Mesenchymal stem cell (in vitro differentiated cells and primary cell): ENCODE measurements at regions not wholly inside any gene's neighbourhood (a gene's known extent, or its start where the extent isn't known, plus 50 kb on each side); places are given as distances from the start of the nearest gene placed in this dataset.

Experiments
- DNase-seq: peaks from one replicate; pipeline ENCODE4 v3.0.0-alpha.2; 2013
- H2AFZ ChIP-seq: one replicate; pipeline ENCODE4 v1.6.1; 2013; ENCODE audit warnings: low read depth, mild to moderate bottlenecking, control low read depth, inconsistent platforms, low read length, moderate library complexity
- H2AK5ac ChIP-seq: 2 replicates; pipeline ENCODE4 v1.6.1; 2013; ENCODE audit warnings: low read length, moderate library complexity, mild to moderate bottlenecking, inconsistent platforms; ENCODE audit not compliant: severe bottlenecking
- H2BK120ac ChIP-seq: one replicate; pipeline ENCODE4 v1.6.1; 2013; ENCODE audit warnings: low read depth, mild to moderate bottlenecking, inconsistent platforms, low read length, moderate library complexity
- H2BK12ac ChIP-seq, 2 experiments: one replicate each; pipeline ENCODE4 v1.6.1; 2013; ENCODE audit warnings: inconsistent platforms in 2 of 2, low read length in 2 of 2, mild to moderate bottlenecking in 2 of 2, moderate library complexity in 2 of 2, control low read depth in 1 of 2
- H2BK15ac ChIP-seq: one replicate; pipeline ENCODE4 v1.6.1; 2013; ENCODE audit warnings: mild to moderate bottlenecking, low read depth, inconsistent platforms; ENCODE audit not compliant: poor library complexity, severe bottlenecking
- H2BK5ac ChIP-seq: 2 replicates; pipeline ENCODE4 v1.6.1; 2013; ENCODE audit warnings: low read depth, mild to moderate bottlenecking, low read length, control low read depth, inconsistent platforms; ENCODE audit not compliant: poor library complexity, severe bottlenecking
- H3K14ac ChIP-seq, 2 experiments: one replicate each; pipeline ENCODE4 v1.6.1; 2013; ENCODE audit warnings: inconsistent platforms in 2 of 2, low read length in 2 of 2, control low read depth in 1 of 2, mild to moderate bottlenecking in 1 of 2, moderate library complexity in 1 of 2
- H3K18ac ChIP-seq, 2 experiments: one replicate each; pipeline ENCODE4 v1.6.1; 2013; ENCODE audit warnings: inconsistent platforms in 2 of 2, low read length in 2 of 2, control low read depth in 1 of 2, low read depth in 1 of 2, mild to moderate bottlenecking in 1 of 2
- H3K23ac ChIP-seq, 2 experiments: one replicate each; pipeline ENCODE4 v1.6.1; 2013; ENCODE audit warnings: inconsistent platforms in 2 of 2, low read length in 2 of 2, mild to moderate bottlenecking in 2 of 2, moderate library complexity in 2 of 2, control low read depth in 1 of 2
- H3K27ac ChIP-seq: 2 replicates; pipeline ENCODE4 v1.5.1; 2013; ENCODE audit warnings: mild to moderate bottlenecking, moderate library complexity, low read length, control low read depth, inconsistent platforms; ENCODE audit not compliant: poor library complexity, severe bottlenecking
- H3K27me3 ChIP-seq, 2 experiments: 2 replicates each; pipeline versions ENCODE4 v1.6.1 to v1.7.0; 2013; ENCODE audit warnings: low read length in 2 of 2, mild to moderate bottlenecking in 2 of 2, moderate library complexity in 2 of 2, control low read depth in 1 of 2, inconsistent platforms in 1 of 2; ENCODE audit not compliant: control insufficient read depth in 1 of 2, insufficient read depth in 1 of 2
- H3K36me3 ChIP-seq, 2 experiments: 2 replicates each; pipeline versions ENCODE4 v1.6.1 to v1.7.0; 2013; ENCODE audit warnings: low read length in 2 of 2, control low read depth in 1 of 2, inconsistent platforms in 1 of 2, low read depth in 1 of 2, mild to moderate bottlenecking in 1 of 2; ENCODE audit not compliant: insufficient read depth in 2 of 2, control insufficient read depth in 1 of 2
- H3K4ac ChIP-seq, 2 experiments: one replicate each; pipeline ENCODE4 v1.6.1; 2013; ENCODE audit warnings: inconsistent platforms in 2 of 2, low read length in 2 of 2, mild to moderate bottlenecking in 2 of 2, moderate library complexity in 2 of 2, control low read depth in 1 of 2, low read depth in 1 of 2
- H3K4me1 ChIP-seq: 2 replicates; pipeline ENCODE4 v1.6.1; 2013; ENCODE audit warnings: low read depth, low read length, control low read depth; ENCODE audit not compliant: control insufficient read depth, insufficient read depth
- H3K4me2 ChIP-seq: 2 replicates; pipeline ENCODE4 v1.6.1; 2013; ENCODE audit warnings: low read length, mild to moderate bottlenecking, inconsistent platforms; ENCODE audit not compliant: poor library complexity, severe bottlenecking
- H3K4me3 ChIP-seq, 2 experiments: 2 replicates each; pipeline versions ENCODE4 v1.5.1 to v1.7.0; 2013; ENCODE audit warnings: low read length in 2 of 2, mild to moderate bottlenecking in 2 of 2, control low read depth in 1 of 2, low read depth in 1 of 2; ENCODE audit not compliant: insufficient read depth in 1 of 2
- H3K79me1 ChIP-seq: replicated peaks from 2 replicates; pipeline ENCODE4 v1.6.1; 2013; ENCODE audit warnings: mild to moderate bottlenecking, control low read depth, low read length, inconsistent platforms; ENCODE audit not compliant: poor library complexity, severe bottlenecking
- H3K9ac ChIP-seq: 2 replicates; pipeline ENCODE4 v1.7.0; 2013; ENCODE audit warnings: mild to moderate bottlenecking, low read length, moderate library complexity
- H3K9me3 ChIP-seq: 2 replicates; pipeline ENCODE4 v1.7.0; 2013; ENCODE audit warnings: mild to moderate bottlenecking, low read length; ENCODE audit not compliant: control insufficient read depth
- H4K8ac ChIP-seq: one replicate; pipeline ENCODE4 v1.6.1; 2013; ENCODE audit warnings: inconsistent platforms, mild to moderate bottlenecking, low read length, moderate library complexity
- H4K91ac ChIP-seq: one replicate; pipeline ENCODE4 v1.6.1; 2013; ENCODE audit warnings: mild to moderate bottlenecking, low read length, inconsistent platforms
- WGBS: methylation state at CpG from one replicate; pipeline ENCODE4 v1.1.7; 2013; ENCODE audit warnings: mixed read lengths; 5-methylcytosine and 5-hydroxymethylcytosine counted together

DNA sequence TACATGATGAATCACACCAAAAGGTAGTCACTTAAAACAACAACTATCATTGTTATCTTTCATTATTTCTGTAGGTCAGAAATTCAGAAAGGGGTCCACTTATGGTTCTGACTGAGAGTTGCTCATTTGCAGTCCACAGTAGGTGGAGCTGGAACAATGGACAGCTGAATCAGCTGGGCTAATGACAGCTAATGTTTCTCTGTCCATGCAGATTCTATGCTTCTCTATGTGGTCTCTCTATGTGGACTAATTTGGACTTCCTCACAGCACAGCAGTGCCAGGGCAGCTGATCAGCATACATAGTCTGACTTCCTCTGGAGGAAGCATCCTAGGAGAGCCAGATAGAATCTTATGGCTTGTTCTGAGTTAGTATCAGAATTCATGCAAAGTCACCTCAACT is 131.7 kb upstream of the INTU start:
- Histone ChIP-seq H3K18ac (no peak overlapping the region), H3K4ac (peak overlapping the region in 1 of 2 experiments; percentile 26), H3K27ac (no peak overlapping the region), H3K9ac (peak overlapping the region; percentile 42), H2AFZ (peak overlapping the region; percentile 51), H2BK5ac (no peak overlapping the region), H2BK12ac (no peak overlapping the region), H3K9me3 (no peaks in the 10 kb centered on the region), H4K8ac (no peak overlapping the region), H2AK5ac (no peak overlapping the region), H3K36me3 (no peaks in the 10 kb centered on the region), H3K14ac (no peak overlapping the region), H3K4me1 (peaks cover 2% of the 10 kb centered on the region), H2BK120ac (no peak overlapping the region), H3K4me3 (peak overlapping the region in 1 of 2 experiments; percentile 42), H3K79me1 (no peaks in the 10 kb centered on the region), H4K91ac (no peak overlapping the region), H3K27me3 (no peaks in the 10 kb centered on the region), H2BK15ac (no peak overlapping the region), H3K4me2 (no peak overlapping the region), H3K23ac (no peak overlapping the region)
- no peak for DNase-seq

DNA sequence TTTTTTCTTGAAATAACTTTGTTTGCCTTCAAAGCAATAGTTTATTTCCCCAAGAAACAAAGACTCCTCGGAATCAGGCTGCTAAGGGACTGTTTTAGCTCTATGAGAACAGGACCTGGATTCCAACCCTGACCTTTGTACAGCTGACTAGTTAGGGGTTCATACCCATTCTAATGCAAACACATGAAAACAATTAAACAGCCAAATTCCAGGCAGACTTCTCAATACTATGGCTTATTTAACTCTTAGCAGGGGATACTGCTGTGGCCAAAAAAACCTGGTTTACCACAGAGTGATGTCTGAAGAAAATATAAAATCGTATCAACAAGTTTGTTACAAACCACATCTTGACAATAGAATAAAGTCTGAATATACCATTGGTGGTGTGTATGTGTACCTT is 129.6 kb upstream of the INTU start:
- 46% methylated on average over 1 of the region's 2 CpGs for WGBS

DNA sequence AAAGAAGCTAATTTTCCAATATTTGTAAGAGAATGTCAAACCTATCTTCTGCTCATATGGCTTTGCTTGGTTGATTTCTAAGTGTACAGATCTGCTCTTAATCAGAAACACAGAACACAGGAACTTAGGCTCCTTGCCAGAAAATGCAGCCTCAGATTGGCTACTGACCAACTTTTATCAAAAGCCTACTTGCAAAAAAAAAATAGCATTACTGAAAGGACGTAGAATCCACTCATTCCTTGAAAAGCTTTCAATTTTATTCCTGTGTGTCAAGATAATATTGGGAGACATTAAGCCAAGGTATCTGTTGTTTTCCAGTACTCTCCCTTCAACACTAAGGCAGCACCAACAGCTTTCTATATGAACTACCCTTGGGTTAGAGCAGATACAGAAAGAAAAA is 127.6 kb upstream of the INTU start:
- Histone ChIP-seq H4K8ac (no peak overlapping the region), H3K27me3 (no peaks in the 10 kb centered on the region), H3K14ac (no peak overlapping the region), H3K18ac (no peak overlapping the region), H2BK5ac (no peak overlapping the region), H2AK5ac (no peak overlapping the region), H3K23ac (no peak overlapping the region), H2BK15ac (no peak overlapping the region), H3K79me1 (no peaks in the 10 kb centered on the region), H4K91ac (no peak overlapping the region), H3K4me3 (no peak overlapping the region), H3K4me1 (peaks cover 2% of the 10 kb centered on the region), H3K9ac (peak overlapping the region; percentile 7), H2BK120ac (no peak overlapping the region), H2AFZ (no peak overlapping the region), H3K36me3 (no peaks in the 10 kb centered on the region), H3K27ac (no peak overlapping the region), H3K4me2 (no peak overlapping the region), H3K9me3 (no peaks in the 10 kb centered on the region), H2BK12ac (no peak overlapping the region), H3K4ac (no peak overlapping the region)
- DNase-seq, result peak; percentile 65
- no CpG with 5 or more reads among the region's 1 CpG for WGBS

More for the DNA sequence above, 129.6 kb upstream of the INTU start:
- Histone ChIP-seq H4K8ac (no peak overlapping the region), H3K4ac (no peak overlapping the region), H3K14ac (no peak overlapping the region), H2BK120ac (no peak overlapping the region), H3K79me1 (no peaks in the 10 kb centered on the region), H3K18ac (no peak overlapping the region), H4K91ac (no peak overlapping the region), H2BK12ac (no peak overlapping the region), H2BK15ac (no peak overlapping the region), H3K27ac (no peak overlapping the region), H3K9ac (no peak overlapping the region), H2BK5ac (no peak overlapping the region), H3K36me3 (no peaks in the 10 kb centered on the region), H2AFZ (no peak overlapping the region), H3K4me2 (no peak overlapping the region), H3K27me3 (no peaks in the 10 kb centered on the region), H3K4me1 (peaks cover 2% of the 10 kb centered on the region), H2AK5ac (no peak overlapping the region), H3K9me3 (no peaks in the 10 kb centered on the region), H3K4me3 (no peak overlapping the region), H3K23ac (no peak overlapping the region)
- no peak for DNase-seq

DNA sequence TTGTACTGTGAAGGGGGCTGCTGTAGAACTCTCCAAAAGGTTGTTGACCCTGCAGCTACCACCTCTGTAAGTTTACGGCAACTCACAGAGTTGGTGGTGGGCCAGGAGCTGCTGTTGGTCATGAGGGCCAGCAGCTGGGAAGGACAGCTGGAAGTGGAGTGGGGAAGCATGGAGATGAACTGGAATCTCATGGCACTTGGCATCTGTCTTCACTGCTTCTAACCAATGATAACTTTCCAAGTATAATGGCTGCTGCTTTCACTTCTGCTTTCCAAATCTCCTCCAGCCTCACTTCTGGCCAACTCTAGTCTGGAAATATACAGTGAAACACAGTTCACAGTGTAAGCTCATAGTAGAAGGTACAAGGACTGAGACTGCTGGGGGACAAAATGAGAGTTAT is 126.5 kb upstream of the INTU start:
- no peak overlapping the region for H2AK5ac ChIP-seq
- no peak overlapping the region for H2AFZ ChIP-seq
- H2BK120ac ChIP-seq, result no peak overlapping the region
- no peak overlapping the region for H3K4ac ChIP-seq
- H3K4me2 ChIP-seq, result no peak overlapping the region
- H2BK12ac ChIP-seq, result no peak overlapping the region
- H3K23ac ChIP-seq, result no peak overlapping the region
- no peaks in the 10 kb centered on the region for H3K4me1 ChIP-seq
- no peak overlapping the region for H4K8ac ChIP-seq
- no peak overlapping the region for H3K9ac ChIP-seq
- no peaks in the 10 kb centered on the region for H3K27me3 ChIP-seq
- no peaks in the 10 kb centered on the region for H3K79me1 ChIP-seq
- no peaks in the 10 kb centered on the region for H3K9me3 ChIP-seq
- H2BK15ac ChIP-seq, result no peak overlapping the region
- WGBS, result 100% methylated on average over 1 of the region's 1 CpG
- H3K18ac ChIP-seq, result no peak overlapping the region
- no peak overlapping the region for H3K14ac ChIP-seq
- no peak for DNase-seq
- H4K91ac ChIP-seq, result no peak overlapping the region
- H3K4me3 ChIP-seq, result no peak overlapping the region
- no peak overlapping the region for H3K27ac ChIP-seq
- H2BK5ac ChIP-seq, result no peak overlapping the region
- H3K36me3 ChIP-seq, result no peaks in the 10 kb centered on the region
